HG03342 (cell line): ENCODE measurements at regions not wholly inside any gene's neighbourhood (a gene's known extent, or its start where the extent isn't known, plus 50 kb on each side); places are given as distances from the start of the nearest gene placed in this dataset.

ENCODE experiments used
- ATAC-seq: cut with Tn5 transposase; IDR thresholded peaks from one replicate; pipeline ENCODE4 v1.9.1; 2021; ENCODE audit warnings: mild to moderate bottlenecking, moderate library complexity; ENCODE audit not compliant: unreplicated experiment

DNA sequence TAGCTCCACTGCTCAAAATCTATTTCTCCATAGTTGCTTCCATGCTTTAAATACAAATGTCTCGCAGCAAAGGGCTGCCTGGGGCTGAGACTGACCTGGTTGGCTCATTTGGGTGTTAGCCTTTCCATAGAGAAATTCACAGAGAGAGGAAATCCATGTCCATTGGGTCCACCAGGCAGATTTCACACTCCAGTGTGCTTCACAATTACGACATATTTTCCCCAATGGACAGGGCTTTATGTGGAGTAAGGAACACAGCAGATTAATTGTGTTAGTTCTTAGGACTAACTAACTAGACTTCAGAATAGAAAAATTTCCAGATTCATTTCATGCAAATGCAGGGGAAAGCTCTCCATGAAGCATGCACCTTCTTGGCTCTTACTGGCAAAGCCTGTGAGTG is 180.7 kb downstream of the FBXO15 start:
- ATAC-seq = no peak

DNA sequence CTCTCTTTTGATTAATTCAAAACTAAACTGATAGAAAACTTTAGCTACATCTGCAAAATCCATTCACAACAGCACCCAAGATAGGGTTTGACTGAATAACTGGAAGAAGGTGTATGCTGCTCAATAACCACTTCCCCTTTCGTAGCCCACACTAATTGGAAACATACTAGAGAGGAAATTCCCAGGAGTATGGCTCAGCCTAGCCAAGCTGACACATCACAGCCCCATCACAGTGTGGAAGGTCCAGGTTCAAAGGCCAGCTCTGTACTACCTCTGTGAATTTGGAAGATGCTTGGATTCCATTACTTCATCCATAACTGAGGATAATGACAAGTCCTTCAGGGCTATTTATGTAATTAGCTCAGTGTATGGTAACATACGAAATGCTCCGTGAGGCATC is 185.4 kb downstream of the FBXO15 start:
- no peak for ATAC-seq

DNA sequence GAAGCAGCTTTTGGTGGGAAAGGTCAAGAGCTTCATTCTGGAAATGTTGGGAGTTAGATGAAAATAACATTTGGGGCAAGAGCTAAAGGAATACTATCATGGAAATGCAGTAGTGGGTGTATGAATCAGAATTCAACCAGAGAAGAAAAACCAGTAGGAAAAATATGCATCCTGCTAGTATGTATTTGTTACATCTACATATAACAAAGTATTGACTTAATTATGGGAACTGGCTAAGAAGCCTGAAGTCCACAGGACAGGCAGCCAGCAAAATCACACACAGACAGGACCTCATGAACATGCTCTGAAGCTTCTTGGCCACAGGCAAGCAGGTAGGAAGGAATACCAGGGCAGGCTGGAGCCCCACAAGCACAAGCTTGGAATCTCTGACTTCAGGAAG is 185.8 kb downstream of the FBXO15 start:
- ATAC-seq = no peak

DNA sequence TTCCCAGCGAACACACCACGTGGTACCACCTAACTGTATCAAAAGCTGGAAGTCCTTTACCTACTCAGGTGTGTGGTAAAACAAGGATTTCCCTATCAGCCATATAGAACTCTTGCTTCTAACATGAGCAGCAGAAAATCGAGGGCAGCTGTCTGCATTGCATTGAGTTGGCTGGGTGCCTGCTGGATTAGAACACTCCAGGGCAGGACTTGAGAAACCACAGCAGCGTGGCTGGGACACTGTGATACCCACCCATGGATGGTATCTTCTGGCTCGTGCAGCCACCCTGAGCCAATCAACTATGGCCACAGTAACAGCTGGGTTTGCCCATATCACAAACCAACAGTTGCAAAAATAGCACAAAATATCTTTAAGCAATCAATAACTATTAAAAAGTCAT is 188.3 kb downstream of the FBXO15 start:
- no peak for ATAC-seq

DNA sequence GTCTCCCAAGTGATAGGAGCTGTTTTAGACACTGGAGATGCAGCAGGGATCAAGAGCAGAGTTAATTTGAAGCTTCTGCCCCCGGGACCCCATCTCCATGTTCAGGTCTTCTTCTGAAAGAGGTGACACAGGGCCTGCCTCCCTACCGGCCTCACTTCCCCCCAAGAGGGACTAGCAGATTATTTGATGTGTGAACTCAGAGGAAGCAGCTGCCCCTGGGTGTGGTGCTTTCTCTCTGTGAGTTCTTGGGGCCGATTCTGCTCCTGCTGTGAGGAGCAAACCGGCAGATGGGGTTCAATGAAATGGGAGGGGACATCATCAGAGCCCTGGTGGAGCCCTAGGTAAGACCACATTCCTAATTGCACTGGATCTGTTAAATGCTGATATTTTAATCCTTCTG is 193.4 kb downstream of the FBXO15 start:
- ATAC-seq = no peak

DNA sequence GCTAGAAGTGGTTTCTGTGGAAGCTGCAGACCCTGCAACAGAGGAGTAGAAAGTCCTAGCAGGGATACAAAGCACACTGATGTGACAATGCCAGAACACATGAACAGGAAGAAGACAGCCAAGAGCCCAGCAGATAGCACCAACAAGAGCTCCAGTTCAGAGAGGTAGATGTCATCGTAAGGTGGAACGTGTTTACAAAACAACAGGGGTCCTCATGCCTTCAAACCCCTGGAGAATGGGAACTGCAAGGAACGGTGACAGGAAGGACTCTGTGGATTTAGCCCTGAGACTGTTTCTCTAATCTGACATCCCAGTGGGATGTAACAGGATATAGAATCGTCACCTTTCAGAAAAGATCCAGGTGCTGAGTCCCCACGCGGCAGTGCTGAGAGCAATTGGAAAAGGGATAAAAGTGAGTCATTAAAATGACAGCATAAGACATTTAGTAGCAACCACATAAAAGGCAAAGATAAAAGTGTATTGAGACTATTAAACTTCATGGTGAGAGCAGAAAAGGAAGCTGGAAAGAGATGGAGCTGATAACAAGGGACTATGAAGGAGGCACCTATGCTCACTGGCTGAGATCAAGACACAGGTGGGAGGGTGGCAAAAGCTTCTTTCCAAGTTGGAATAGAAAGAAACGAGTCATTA is 195.2 kb downstream of the FBXO15 start:
- no peak for ATAC-seq

DNA sequence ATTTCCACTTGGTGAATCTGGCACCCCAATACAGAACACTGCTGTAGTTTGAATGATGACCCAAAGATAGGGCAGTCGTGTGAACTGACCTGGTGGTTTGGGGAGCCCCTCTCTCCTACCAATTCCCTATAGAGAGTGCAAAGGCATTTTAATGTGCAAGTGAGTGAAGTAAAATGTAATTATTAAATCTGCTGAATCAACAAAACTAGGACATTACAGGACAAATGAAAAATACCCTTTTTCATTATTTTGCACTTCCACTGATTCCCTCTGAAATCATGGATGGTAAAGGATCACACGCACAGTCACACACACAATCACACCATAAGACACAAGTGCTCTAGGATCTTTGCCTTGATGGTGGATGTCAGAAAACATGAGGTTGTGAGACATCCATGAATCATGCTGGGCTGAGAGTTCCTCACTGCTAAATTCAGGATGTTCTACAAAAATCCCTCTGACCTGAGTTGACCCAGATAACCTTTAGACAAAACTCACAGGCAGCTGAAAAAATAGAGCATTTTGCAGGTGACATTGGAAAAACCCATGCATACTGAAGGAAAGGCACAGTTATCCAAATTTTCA is 197.4 kb downstream of the FBXO15 start:
- no peak for ATAC-seq

DNA sequence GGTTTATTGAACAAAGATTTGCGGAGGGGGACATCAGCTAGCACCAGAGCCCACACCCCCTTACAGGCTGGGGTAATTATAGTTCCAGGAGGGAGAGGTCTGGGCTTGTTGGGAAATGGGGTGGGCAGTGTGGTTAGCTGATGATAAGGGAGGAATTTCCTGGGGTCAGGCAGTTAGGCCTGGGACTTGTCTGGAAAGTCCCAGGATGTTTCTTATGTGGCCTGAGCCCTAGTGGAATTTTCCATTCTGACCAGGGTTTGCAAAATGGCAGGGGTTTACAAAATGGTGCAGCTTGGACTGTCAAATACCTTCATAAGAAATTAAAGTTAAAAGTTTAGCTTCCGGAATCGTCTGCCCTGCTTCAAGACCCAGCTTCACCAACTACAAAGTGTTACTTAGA is 199.1 kb downstream of the FBXO15 start:
- no peak for ATAC-seq

DNA sequence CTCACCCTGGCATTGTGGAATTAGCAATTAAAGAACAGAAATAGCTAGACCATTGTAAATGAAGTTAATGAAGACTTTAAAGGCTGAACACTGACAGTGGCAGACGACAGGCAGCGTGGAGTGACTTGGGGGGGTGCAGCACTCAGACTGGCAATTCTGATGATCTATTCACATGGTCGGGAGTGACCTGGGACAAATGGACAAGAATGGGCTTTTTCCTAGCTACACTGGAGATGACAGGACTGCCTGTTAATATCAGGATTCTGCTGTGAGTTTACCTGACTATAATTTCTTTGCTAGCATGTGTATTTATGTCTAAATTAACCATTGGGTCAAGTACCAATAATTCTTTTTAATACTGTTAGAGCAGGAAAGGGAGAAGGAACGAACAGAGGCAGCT is 199.6 kb downstream of the FBXO15 start:
- no peak for ATAC-seq

DNA sequence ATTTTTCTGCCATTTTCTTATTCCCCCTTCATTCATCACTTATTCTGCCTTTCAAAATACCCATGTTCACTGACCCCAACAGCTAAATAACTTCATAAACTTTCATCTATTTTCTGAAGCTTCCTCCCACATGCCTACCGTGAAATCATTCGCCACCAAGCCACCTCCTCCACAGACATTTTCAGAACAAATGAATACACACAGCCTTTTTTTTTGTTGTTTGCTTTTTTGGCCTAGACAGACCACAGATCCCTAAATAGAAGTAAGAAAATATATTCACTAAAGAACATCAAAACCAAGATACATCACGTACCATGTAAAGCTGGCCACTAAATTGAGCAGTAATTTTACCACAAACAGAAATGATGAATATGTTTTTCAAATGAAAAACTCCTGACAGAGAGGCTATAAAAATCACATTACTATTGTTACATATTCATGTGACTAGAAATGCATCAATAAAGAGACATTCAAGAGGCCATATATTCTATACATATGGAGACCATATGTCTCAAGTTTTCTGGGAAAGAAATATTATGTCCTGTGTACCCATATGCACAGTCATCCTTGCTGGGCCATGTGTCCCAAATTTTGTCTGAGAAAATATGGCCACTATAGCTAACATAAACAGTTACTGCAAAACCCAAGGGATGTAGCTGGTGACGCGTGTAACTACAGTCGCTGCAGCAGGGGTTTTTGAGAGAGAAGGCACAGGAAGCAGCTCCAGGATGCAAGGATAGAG is 200.3 kb downstream of the FBXO15 start:
- ATAC-seq = no peak

DNA sequence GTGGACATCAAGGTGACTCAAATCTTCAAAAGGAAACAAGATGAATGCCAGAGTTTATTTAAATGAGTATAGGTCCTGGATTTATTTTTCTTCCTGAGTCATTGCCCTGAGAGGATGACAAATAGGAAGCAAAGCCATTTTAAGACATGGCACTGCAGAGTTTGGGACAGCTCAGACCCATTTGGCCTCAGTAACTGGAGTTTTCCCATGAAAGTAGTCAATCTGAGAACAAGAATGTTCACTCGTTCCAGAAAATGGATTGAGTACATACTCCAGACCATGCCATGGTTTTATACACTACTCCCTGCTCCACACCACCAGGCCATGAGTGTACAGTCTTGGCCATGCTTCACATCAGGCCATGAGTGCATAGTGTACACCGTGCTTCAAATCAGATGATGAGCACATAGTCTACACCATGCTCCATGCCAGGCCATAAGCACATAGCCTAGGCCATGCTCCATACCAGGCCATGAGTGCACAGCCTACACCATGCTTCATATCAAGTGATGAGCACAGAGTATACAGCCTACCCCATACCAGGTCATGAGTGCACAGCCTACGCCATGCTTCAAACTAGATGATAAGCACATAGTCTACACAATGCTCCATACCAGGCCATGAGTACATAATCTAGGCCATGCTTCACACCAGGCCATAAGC is 202.4 kb downstream of the FBXO15 start:
- no peak for ATAC-seq

DNA sequence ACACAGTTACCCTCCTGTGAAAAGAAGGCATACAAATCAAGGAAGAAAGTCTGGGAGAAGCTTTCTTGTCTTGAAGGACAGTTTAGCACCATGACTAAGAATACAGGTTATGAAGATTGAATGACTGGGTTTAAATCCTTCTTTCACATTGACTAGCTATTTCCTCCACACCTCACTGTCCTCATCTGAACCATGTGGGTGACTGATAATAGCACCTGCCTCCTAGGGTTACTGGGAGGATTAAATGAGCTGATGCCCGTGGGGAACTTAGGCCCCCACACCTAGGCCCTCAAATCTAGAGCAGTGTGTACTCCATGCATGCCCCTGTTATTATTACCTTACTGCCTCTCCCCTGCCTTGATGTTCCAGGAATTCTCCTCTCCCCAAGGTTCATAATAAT is 202.9 kb downstream of the FBXO15 start:
- no peak for ATAC-seq

DNA sequence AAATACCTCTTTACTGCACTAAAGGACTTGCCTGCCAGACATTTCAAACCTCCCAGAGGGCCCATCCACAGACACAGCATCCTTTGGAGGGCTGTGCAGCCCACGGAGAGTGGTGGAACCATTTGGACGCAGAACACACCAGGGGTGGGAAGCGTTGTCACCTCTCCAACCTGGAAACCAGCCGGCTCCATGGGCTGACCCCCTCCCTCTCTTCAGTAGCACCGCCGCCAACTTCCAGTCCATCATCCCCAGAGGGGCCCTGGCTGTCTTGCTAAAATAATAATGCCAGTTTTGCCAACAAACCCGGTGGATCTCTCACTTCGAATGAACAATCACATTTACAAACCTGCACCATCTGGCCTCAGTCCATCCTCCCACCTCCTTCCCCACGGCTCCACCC is 203.9 kb downstream of the FBXO15 start:
- ATAC-seq = no peak

DNA sequence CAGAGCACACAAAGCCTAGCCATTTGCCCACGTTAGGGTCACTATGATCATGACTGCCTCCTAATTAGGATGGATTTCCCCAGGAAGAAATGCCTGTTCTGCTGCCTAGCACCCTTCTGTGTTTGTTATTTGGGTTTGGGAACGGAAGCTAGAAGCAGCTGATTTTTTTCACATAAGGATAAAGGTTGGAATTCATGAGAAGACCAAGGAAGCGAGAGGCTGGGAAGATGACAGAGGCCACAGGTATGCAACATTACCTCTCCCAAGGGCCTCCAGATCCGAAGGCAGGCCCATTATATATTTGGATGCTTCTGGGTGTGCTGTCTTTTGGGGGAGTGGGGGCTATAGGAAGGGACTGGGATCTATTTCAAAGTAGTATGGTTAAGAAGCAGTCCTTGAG is 204.7 kb downstream of the FBXO15 start:
- ATAC-seq = no peak

DNA sequence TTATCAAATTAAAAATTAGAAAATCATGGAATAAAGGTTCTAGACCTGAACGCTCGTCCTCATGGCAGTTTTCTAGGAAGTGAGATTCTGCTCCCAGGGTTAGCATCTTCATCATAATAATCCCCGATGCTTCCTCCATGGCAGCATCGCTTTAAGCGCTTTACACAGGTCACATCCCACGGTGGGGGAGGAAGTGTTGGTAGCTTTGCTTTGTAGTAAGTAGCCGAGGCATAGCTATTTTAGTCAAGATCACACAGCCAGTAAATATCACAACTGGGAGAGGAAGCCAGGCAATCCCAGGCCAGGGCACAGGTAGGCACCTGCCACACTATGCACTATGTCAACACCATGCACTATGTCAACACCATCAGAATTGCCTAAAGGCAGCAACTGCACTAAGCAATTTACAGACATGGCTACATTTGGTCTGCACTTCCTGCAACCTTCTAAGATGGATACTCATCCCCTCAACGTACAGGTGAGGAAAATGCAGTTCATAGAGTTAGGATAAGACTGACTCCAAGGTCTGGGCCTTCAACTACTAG is 205.5 kb downstream of the FBXO15 start:
- ATAC-seq = no peak

DNA sequence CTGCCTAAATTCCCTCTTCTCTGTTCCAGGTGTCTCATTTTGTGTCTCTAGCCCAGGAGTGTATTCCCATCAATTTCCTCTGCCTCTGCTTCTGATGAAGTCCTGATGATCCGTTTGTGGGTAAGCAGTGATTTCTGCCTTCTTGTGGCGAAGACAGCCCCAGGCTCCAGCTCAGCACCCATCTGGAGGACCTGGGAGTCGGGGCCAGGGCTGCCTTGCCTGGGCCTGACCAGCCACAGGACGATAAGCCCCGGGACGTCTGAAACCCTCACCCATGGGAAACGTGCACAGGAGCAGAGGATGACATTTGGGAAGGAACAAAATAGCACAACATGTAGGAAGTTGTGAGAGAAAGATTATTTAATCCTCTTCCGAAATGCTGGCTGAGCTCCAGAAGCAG is 206.9 kb downstream of the FBXO15 start:
- no peak for ATAC-seq

DNA sequence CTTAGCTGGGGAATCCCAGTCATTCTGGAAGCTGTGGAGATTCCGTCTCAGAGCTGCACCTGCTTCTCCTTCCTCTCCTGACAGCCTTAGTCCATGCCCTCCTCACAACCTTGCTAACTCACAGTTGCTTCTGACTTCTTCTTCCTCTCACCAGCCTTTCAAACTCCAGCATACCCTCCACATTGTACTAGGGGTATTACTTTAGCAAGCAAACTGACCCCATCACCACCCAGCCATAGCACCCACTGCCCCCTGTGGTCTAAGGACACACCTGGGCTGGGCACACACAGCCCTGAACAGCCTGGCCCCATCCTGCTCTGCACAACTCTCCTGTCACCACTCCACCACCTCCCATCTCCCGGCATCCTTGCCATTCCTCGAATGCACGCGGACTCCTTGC is 208.2 kb downstream of the FBXO15 start:
- ATAC-seq = no peak

DNA sequence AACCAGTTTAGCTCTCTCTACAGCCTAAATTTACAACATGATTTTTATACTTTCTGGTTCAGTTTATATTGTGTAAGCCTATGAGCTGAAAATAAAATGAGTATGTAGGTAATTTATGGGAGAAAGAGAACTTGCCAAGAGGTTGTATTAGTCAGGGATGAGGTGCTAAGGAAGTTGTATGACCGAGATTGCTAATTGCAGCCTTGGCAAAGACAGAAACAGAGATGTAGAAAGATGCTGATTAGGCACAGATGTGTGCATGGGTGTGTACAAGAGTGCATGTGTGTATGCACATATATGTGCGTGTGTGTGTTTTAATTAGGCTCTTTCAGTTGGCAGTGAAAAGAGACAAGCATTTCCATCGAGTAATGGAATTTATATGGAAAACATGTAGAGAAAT is 213.9 kb downstream of the FBXO15 start:
- ATAC-seq = no peak

DNA sequence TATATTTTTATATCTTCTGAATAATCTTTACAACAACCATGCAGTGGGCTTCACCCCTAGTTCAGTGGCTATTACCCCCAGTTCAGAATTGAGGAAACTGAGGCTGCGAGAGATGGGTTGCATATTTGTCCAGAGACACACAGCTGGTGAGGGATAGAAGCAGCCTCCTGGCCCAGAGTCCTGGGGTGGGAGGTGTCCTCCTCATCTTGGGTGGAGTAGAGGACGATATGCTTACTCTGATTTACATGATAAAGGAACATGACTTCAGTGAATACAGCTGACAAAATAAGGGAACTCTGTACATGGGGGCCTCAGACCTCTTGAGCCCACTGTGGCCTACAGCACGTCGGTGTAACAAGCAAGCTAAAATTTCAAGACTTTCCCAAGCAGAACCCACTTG is 214.7 kb downstream of the FBXO15 start:
- no peak for ATAC-seq

DNA sequence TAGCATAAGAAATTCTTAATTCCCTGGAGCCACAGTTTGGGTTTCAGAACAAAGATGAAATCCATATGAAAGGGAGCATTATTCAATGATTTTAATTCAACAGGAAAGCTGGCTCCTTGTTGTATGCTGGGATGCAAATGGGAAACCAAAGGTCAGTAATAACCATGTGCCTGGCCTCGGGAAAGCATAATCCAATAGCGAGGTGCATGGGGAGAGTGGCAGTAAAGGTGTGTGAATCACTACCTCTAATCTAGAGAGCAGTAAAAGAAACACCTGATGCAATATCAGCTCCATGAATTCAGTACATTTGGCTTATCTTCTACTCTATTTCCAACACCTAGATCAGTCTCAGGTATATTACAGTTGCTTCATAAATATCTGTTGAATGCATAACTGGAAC is 220.1 kb downstream of the FBXO15 start:
- ATAC-seq = no peak

DNA sequence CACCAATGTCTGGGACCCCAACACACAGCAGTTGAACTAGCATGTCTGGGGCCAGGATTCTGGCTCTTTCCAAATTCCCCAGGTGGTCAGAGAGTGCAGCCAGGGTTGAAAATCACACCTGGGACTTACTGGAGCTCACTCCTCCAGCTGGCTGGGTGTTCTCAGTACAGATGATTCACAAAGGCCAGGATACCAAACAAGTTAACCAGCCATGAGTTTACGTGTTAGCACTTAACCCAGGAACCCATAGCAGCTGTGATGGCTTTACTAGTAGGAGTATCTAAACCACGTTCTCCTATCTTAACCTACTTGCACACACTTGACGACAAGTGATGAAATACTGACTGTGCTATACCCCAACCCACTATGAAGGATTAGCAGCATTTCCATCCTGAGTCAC is 222.8 kb downstream of the FBXO15 start:
- ATAC-seq = no peak

DNA sequence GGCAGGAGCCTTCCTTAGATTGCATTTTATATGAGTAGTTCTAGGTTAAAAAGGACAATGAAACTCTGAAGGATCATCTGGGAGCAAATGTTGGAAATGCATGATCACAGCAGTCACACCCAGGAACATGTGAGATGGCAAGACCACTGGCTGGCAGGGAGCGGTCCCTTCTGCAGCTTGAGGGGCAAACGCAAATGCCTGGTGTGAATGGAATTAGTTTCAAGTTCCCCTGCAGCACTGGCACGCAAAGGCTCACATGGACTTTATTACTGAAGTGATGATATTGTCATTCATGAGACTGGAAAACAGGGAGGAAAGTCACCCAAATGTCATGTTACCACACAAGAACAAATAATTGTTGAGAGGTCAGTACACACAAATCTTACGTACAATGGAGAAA is 223.3 kb downstream of the FBXO15 start:
- no peak for ATAC-seq
